Stimulated activated CD4-positive, alpha-beta T cell treated with anti-CD3 and anti-CD28 coated beads, Interleukin-4, amount 100 ng/mL, for 48 hours (primary cell): ENCODE measurements at regions not wholly inside any gene's neighbourhood (a gene's known extent, or its start where the extent isn't known, plus 50 kb on each side); places are given as distances from the start of the nearest gene placed in this dataset.
A peak's percentile ranks its signal among the peaks of the same experiment; 100 is the strongest.

Experiments used
- DNase-seq, 2 donors: peaks; one replicate each; pipeline ENCODE4 v3.0.0-alpha.2; 2020; ENCODE audit warnings: low read depth in 2 of 2

DNA sequence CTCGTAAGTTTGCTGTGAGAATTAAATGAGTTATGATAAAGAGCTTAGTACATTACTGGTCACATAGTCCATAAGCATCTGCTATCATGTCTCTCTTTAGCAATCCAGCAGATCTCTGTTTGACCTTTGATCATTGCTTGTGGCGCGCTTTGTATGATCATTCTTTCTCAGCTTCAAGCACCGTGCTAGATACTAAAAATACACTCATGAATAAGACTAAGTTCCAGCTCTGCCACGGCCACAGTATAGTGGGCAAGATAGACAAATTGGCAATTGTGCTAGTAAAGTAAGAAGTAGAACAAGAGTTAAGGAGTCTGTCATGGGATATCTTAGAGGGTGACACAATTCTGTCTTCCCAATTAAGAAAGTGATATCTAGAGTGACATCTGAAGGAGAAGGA is 75.2 kb upstream of the ADGRF1 start:
- DNase-seq: no peak

DNA sequence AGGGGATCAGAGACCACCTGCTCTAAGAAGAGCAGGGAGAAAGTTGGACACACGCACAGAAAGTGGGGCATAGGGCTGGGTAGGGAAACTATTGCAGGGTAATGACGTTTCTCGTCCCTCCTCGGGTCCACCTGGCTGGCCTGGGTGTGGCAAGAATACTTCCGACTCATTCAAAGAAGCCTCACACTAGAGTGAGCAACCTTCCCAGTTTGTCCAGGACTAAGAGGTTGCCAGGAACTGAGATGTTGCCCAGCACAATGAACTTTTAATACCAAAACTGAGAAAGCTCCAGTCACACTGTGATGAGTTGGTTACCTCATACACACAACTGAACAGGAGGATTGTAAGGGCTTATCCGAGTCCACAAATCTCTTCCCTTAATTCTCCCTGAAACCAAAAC is 74.5 kb upstream of the ADGRF1 start:
- DNase-seq: no peak

DNA sequence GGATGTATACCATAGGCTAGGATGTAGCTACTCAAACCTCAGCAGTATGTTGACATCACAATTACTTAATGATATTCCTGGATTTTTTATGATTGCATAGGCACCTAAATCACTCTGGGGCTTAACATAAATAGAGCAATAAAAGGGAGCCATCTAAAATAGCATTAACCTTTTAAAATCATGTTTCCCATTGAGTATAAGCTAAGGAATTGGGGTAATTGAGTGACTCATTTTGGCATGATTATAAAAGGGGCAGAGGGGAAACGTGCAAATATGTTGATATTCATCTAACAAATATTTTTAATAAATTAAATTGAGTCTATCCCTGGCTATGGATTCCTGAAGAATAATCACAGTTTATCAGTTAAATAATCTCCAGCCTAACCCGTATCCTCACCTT is 74.0 kb upstream of the ADGRF1 start:
- no peak for DNase-seq

DNA sequence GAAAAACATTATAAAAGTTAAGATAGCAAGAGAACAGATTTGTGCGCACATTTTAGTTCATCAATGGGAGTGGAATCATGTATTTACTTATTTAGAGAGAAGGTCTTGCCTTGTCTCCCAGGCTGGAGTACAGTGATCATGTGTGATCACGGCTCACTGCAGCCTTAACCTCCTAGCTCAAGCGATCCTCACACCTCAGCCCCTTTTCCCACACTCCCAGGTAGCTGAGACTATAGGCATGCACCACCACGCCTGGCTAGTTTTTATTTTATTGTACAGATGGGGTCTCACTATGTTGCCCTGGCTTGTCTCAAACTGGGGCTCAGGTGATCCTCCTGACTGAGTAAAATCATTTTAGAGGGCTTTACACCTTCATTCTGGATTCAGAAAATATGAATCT is 72.3 kb upstream of the ADGRF1 start:
- DNase-seq: no peak

DNA sequence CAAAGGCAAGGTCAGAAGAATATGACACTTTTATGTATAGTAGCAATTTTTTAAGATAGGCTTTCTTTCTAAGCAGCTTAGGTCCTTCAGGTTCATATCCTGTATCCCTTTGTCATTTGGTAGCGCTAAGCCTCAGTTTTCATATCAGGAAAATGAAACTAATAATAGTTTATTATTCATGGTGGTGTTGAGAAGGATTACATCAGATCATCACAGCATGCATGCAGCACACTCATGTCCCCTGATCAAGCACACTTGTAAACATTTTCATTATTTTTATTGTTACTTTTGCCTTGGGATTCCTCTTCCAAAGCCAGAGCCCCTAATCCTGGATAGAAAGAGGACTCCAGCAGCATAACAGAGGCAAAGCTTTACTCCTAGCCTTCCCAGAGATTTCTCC is 70.2 kb upstream of the ADGRF1 start:
- no peak for DNase-seq

DNA sequence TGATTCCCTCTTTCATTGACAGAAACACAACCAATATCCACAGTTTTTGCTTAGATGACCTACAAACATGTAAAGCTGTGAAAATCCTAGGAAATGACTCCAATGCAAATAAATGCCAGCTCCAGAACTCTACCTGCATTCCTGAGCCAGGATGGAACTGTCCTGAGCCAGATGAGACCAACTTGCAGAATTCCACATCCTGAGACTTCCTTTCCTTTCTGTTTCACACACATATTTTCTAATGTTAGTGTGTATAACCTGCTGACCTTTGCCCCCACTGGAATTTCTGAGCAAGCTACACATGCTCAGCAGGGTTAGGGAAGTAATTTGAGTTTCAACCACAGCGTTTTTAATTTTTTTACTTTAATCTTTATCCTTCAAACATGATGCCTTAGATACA is 69.6 kb upstream of the ADGRF1 start:
- no peak for DNase-seq

DNA sequence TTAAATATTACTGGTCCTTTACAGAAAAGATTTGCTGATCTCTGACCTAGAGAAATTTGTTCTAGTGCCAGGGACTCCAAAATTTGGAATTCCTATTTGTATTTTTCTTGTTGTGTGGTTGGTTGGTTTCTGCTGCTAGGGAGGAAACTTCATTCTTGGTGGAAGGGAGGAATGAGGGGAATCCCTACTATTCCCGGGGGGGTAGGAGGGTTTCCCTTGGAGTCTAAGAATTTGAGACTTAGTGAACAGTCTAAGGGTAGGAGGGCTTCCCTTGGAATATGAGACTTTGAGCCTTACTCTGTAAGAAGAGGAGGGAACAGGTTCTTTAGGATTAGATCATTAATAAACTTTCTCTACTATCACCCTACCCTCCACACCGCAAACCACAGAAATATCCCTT is 67.1 kb upstream of the ADGRF1 start:
- DNase-seq: no peak

DNA sequence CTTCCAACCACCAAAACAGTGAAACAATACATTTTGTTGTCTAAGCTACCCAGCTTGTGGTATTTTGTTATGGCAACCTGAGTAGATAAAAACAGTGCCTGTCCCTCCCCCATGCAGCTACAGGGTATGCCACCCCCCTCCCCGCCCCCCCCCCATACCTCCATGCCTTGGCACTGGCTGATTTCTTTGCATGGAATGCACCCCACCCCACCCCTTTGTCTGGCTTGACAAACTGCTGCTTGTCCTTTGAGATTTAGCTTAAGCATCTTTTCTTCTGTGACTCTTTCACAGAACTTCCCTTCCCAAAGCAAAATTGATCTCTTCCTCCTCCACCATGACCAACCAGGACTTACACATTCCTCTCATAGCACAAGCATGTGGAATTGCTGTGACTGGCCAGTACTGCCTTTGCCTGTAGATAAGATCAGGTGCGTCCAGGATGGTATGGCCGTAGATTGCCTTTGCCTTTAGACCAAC is 64.6 kb upstream of the ADGRF1 start:
- DNase-seq: no peak

DNA sequence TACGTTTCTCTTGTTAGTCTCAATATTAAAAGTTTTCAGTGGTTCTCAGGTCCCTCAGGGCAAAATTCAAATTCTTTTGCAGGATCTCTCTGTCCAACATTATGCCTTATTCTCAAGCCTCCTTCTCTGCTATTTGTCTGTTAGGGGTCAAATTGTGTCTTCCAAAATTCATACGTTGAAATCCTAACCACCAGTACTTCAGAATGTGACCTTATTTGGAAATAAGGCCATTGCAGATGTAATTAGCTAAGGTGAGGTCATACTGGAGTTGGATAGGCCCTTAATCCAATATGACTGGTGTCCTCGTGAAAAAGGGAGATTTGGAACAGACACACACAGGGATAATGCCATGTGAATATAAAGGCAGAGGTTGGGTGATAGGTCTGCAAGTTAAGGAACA is 64.1 kb upstream of the ADGRF1 start:
- DNase-seq: no peak

DNA sequence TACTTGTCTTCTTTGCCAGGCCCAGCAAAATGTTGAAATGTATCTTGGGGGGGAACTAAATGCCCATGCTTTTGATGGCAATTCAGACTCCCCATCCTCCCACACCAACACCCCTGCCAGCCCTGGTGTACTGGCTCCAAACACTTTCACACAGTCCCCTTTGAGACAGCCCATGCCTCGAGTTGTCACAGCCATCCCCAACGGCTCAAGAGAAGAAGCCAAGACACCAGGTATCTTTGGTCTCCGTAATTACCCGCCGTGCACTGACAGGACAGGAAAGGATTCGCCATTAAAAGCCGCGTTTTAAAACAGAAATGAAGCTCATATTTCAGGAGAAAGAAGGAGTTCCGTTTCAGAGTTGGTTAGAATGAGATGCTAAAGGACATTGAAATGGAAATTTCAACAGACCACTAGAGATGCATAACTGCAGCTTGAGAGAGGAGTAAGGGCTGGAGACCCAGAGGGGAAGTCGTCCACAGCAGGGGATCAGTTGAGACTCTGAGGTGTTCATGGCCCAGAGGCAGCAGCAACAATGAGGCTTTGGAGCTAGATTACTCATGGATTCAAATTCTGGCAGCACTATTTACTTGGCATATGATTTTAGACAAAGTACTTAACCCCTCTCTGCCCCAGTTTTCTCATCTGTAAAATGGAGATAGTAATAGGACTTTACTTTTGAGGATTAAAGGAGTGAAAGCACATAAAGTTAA is 63.5 kb upstream of the ADGRF1 start:
- DNase-seq: no peak

DNA sequence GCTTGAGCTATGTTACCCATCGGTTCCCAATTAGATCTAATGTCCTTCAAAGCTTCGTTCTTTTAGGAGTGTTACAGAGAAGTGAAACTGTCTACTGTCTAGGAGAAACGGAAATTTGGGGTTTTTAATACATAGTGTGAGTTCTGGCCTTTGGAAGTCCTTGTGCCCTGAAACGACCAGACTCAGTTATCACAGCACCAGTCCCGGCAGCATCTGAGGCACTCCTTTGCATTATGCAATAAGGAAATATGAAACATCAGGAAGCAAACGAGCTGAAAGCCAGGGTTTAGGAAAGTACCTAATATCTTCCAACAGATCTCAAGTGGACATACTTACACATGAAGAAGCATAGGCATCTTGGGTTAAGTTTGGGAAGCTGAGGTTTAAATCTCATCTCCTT is 61.8 kb upstream of the ADGRF1 start:
- DNase-seq: no peak

DNA sequence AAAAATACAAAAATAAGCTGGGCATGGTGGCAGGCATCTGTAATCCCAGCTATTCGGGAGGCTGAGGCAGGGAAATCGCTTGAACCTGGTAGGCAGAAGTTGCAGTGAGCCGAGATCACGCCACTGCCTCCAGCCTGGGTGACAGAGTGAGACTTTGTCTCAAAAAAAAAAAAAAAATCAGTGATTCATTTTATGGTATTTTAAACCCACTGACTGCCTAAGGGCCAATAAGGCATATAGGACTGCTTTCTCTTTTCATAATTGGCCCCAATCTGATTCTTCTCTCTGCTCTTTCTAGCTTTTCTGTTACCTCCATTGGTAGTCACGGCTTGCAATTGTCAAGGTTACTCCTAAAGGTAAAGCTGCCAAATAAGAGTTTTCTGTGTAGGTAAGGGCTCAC is 60.2 kb upstream of the ADGRF1 start:
- no peak for DNase-seq

DNA sequence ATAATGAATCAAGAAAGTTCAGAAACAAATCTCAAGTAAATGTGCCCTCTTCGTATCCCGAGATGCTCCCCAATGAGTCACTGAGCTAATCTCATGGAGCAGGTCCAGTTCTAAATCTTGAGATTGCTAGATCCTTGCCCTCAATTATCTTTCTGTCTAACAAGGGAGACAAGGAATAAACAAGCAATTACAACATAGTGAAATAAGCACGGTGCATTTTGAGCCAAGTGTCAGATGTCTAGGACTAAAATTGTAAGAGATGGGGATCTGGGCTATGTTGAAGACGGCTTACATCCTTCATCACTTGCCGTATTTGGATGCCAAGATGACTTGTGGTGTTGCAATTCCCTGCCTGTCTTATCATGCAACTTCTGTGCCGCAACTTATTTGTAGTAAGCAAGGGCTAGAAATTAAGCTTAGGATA is 56.5 kb upstream of the ADGRF1 start:
- DNase-seq: no peak

DNA sequence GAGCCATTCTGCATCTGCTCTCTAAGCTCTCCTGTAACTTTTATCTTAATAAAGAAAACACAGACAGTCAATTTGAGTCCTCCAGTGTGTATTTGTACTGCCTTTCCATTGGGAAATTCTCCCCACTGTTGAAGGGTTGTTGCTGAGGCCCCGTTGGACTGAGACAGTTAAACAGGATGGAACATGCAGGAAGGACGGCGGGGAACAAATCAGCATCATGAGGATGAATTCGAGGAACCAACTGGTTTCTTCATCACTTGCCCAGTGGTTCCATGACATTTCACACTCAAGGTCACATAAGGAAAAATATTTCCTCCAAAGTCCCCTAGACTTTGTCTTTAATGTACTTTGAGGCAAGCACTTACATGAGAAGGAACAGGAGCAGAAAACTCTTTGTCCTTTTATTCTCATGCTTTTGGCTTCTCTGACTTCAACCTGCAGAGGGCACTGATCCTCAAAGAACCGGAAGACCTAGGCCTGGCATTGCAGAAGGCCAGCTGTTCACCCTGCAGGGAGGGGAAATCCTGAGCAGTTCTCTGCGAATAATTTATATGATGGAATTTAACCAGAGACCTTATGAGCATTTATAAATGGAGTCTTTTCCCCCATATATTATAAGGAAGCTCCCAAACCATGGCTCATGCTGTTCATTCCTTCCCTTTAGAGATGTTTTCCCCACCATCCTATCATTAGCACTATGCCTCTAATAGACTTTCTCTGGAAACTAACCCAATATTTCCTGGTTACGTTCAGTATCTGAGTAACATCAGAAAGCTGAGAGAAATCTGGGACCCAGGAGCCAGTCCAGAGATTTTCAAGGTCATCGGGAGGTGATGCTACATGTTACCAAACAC is 55.2 kb upstream of the ADGRF1 start:
- DNase-seq: peak; percentile 1

DNA sequence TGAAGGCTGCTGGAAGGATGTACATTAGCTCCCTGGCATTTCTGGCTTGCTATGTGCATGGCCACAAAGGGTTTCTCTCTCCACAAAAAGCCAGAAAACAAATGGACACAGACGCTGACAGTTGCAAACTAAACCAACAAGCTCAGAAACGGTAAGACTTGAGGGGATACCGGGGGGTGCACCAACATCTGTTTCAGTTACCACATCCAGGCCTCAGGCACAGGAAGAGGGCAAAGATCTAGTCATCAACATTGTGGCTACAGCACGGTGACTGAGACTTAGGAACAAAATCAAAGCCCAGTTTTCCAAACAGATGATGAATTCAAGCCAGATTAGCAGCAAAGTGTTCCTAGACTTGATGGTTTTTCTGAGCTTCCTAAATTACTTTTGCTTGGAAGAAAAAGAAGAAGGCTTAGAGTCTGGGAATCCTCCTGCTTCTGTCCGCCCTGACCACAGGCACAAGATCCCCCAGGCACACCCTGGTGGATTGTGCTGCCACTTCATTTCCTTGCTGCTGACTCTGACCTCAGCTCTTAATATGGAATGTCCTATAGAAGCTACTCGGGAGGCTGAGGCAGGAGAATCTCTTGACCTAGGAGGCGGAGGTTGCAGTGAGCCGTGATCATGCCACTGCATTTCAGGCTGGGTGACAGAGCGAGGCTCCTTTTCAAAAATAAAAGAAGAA is 54.2 kb upstream of the ADGRF1 start:
- no peak for DNase-seq

DNA sequence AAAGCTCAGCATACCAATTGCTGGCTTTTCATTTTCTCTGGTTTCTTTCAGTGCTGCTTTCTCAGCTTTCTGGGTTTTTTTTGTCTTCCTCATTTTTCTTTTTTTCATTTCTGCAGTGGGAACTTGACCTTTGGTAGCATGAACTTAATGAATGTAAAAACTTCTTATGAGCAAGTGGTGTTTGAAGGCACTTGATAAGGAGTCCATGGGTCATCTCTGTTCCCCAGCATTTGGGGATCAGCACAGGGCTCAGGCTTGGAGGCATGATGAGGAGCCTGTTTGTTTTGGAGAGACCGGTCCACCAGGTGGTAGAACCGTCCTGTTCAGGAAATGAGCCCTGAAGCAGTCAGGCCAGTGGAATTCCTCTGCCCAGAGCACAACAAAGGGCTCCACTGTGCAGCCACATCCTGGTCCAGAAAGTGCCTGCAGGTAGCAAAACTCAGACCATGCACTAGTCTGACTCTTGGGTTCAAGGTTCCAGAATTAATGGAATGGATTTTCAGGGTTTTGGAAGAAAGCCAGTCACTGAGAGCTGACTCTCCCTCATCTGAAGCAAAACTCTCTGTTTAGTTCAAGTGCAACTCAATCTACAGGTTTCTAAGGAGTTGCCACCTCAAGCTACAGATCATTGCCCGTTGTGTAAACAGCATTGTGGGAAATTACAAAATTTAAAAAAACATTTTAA is 52.3 kb upstream of the ADGRF1 start:
- no peak for DNase-seq

DNA sequence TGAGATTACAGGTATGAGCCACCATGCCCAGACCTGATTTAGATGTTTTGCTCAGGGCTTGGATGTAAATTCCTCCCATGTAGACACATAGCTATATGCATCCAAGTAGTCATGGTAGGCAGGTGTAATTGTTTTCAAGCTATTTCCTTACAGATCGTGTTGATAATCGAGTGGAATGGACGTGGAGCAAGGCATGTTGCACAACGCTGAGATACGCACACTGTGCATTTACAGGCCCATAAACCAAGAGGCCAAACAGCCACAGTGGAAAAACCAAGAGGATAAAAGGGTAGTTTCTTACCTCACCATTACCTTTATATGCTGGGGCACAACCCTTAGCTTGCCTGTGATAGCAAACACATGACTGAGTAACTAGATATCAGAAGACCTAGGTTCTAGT is 51.0 kb upstream of the ADGRF1 start:
- no peak for DNase-seq

DNA sequence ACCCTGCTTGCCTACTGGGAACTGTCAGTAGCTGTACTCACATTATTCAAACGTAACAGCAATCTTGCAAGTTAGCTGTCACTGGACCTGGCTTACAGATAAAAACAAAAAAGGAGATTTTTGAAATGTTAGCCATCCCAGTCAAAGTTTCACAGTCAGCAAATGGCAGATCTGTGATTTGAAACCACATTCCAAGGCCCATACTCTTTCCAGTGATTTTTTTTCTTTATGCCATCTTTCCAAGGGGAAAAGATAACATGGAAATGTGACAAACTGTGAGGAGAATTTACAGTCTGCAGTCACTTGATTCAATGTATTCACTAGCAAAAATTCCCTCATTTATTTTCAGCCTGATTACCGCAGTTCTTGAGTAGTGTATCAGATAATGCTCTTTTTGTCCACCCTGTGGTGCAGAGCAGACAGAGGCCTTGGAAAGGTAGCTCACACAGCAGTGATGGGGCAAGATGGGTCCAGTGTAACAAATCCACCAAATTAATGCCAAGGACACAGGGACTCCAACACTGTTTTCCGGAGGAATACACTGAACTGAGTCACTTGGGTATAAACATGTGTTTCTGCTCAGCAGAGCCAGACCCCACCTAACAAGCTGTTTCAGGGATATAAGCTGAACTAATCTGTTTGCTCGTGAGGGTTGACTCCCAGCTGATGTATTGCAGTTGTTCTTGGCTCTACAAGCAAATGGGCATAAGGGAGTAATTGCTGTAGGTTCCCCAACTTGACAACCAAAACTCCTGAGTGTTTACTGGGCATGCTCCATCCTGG is 49.9 kb upstream of the ADGRF1 start:
- DNase-seq: no peak
